KMS-11 (cell line): ENCODE measurements at regions not wholly inside any gene's neighbourhood (a gene's known extent, or its start where the extent isn't known, plus 50 kb on each side); places are given as distances from the start of the nearest gene placed in this dataset.

ENCODE experiments used
- H2AFZ ChIP-seq: fragments of 200-600 bp; sonication (generic); 2 replicates; pipeline ENCODE4 v1.6.1; 2016; ENCODE audit warnings: antibody characterized with exemption, mixed run types, low read depth
- H3K27ac ChIP-seq: fragments of 200-600 bp; sonication (generic); 2 replicates; pipeline ENCODE4 v1.6.1; 2016; ENCODE audit warnings: mild to moderate bottlenecking, mixed run types
- H3K27me3 ChIP-seq: fragments of 200-600 bp; sonication (generic); 2 replicates; pipeline ENCODE4 v1.6.1; 2017; ENCODE audit warnings: mild to moderate bottlenecking, low read depth, mixed run types, moderate library complexity; ENCODE audit not compliant: insufficient read depth
- H3K36me3 ChIP-seq: fragments of 200-600 bp; sonication (generic); 2 replicates; pipeline ENCODE4 v1.6.1; 2017; ENCODE audit warnings: mild to moderate bottlenecking, mixed run types; ENCODE audit not compliant: insufficient read depth
- H3K4me1 ChIP-seq: fragments of 200-600 bp; sonication (generic); 2 replicates; pipeline ENCODE4 v1.6.1; 2016; ENCODE audit warnings: mild to moderate bottlenecking, low read depth, mixed run types; ENCODE audit not compliant: poor library complexity, severe bottlenecking
- H3K4me2 ChIP-seq: fragments of 200-600 bp; sonication (generic); 2 replicates; pipeline ENCODE4 v1.7.0; 2016; ENCODE audit warnings: mild to moderate bottlenecking, mixed run types
- H3K4me3 ChIP-seq: fragments of 200-600 bp; sonication (generic); IDR thresholded peaks from 2 replicates; pipeline ENCODE4 v1.6.1; 2017; ENCODE audit warnings: low read depth, low read length, mixed read lengths; ENCODE audit not compliant: insufficient read depth
- H3K79me2 ChIP-seq: fragments of 200-600 bp; sonication (generic); 2 replicates; pipeline ENCODE4 v1.6.1; 2016; ENCODE audit warnings: low read depth, mixed run types; ENCODE audit not compliant: insufficient read depth
- H3K9ac ChIP-seq: fragments of 200-600 bp; sonication (generic); 2 replicates; pipeline ENCODE4 v1.6.1; 2016; ENCODE audit warnings: mild to moderate bottlenecking, mixed run types
- H4K20me1 ChIP-seq: fragments of 200-600 bp; sonication (generic); 2 replicates; pipeline ENCODE4 v1.6.1; 2016; ENCODE audit warnings: mild to moderate bottlenecking, mixed run types; ENCODE audit not compliant: insufficient read depth
- CTCF ChIP-seq: fragments of 200-600 bp; sonication (generic); conservative IDR thresholded peaks from 2 replicates; pipeline ENCODE4 v1.6.1; 2017; ENCODE audit warnings: low read depth, mild to moderate bottlenecking, antibody characterized with exemption, low read length, moderate library complexity, mixed read lengths

- Histone ChIP-seq H3K9ac (no peak overlapping the region), H2AFZ (no peak overlapping the region), H3K4me3 (no peak overlapping the region), H3K4me2 (no peak overlapping the region), H3K27me3 (no peaks in the 10 kb centered on the region), H3K36me3 (no peaks in the 10 kb centered on the region), H3K4me1 (no peaks in the 10 kb centered on the region), H4K20me1 (no peaks in the 10 kb centered on the region), H3K79me2 (no peaks in the 10 kb centered on the region), H3K27ac (no peak overlapping the region)
- TF ChIP-seq CTCF = no peak
Observed at GRCh38 chr2:16155366-16155765, 215.0 kb downstream of the MYCN start.

GRCh38 chr2:16154501-16155280 is 214.3 kb downstream of the MYCN start:
- Histone ChIP-seq H3K27me3 (no peaks in the 10 kb centered on the region), H3K36me3 (no peaks in the 10 kb centered on the region), H2AFZ (no peak overlapping the region), H3K4me3 (no peak overlapping the region), H3K4me1 (no peaks in the 10 kb centered on the region), H3K27ac (no peak overlapping the region), H4K20me1 (no peaks in the 10 kb centered on the region), H3K79me2 (no peaks in the 10 kb centered on the region), H3K4me2 (no peak overlapping the region), H3K9ac (no peak overlapping the region)
- no peak for TF ChIP-seq CTCF

GRCh38 chr2:16154061-16154460 is 213.7 kb downstream of the MYCN start:
- H3K4me1 ChIP-seq = no peaks in the 10 kb centered on the region
- no peak overlapping the region for H3K9ac ChIP-seq
- H3K4me2 ChIP-seq = no peak overlapping the region
- no peak overlapping the region for H3K27ac ChIP-seq
- no peak for TF ChIP-seq CTCF
- no peaks in the 10 kb centered on the region for H3K79me2 ChIP-seq
- no peak overlapping the region for H2AFZ ChIP-seq
- H3K27me3 ChIP-seq = no peaks in the 10 kb centered on the region
- no peak overlapping the region for H3K4me3 ChIP-seq
- no peaks in the 10 kb centered on the region for H3K36me3 ChIP-seq
- no peaks in the 10 kb centered on the region for H4K20me1 ChIP-seq

GRCh38 chr2:16153754-16154035 is 213.3 kb downstream of the MYCN start:
- no peaks in the 10 kb centered on the region for H4K20me1 ChIP-seq
- H3K4me1 ChIP-seq = no peaks in the 10 kb centered on the region
- H3K4me3 ChIP-seq = no peak overlapping the region
- no peak overlapping the region for H3K27ac ChIP-seq
- H3K36me3 ChIP-seq = no peaks in the 10 kb centered on the region
- no peaks in the 10 kb centered on the region for H3K27me3 ChIP-seq
- no peak overlapping the region for H3K4me2 ChIP-seq
- TF ChIP-seq CTCF = no peak
- no peak overlapping the region for H3K9ac ChIP-seq
- no peak overlapping the region for H2AFZ ChIP-seq
- H3K79me2 ChIP-seq = no peaks in the 10 kb centered on the region
